Common myeloid progenitor, CD34-positive (primary cell): ENCODE measurements at regions not wholly inside any gene's neighbourhood (a gene's known extent, or its start where the extent isn't known, plus 50 kb on each side); places are given as distances from the start of the nearest gene placed in this dataset.

Source experiments
- CTCF ChIA-PET: fragments of 350-600 bp; sonication (Branson Sonifier 250); formaldehyde crosslinking; loops from one replicate; lab custom pipeline; 2021; ENCODE audit warnings: antibody characterized with exemption; lab: Charles Lee
- POLR2A ChIA-PET: fragments of 350-600 bp; sonication (Branson Sonifier 250); formaldehyde crosslinking; loops from one replicate; lab custom pipeline; 2021; ENCODE audit warnings: antibody characterized with exemption; lab: Charles Lee
- DNase-seq, 3 donors: peaks; one replicate each; pipeline versions ENCODE4 v3.0.0 to v3.0.0-alpha.2; 2013
- H3K27ac ChIP-seq, 2 experiments: 1 replicate in 1 of 2; 2 replicates in 1 of 2; pipeline ENCODE4 v1.7.0; 2013; ENCODE audit warnings: inconsistent platforms in 2 of 2, low read length in 2 of 2, mild to moderate bottlenecking in 2 of 2, low read depth in 1 of 2, moderate library complexity in 1 of 2; ENCODE audit not compliant: severe bottlenecking in 2 of 2, insufficient read depth in 1 of 2, poor library complexity in 1 of 2
- H3K27me3 ChIP-seq, 5 experiments: replicated peaks in 2 of 5; 1 replicate in 3 of 5; 2 replicates in 2 of 5; pipeline versions ENCODE4 v1.6.1 to v1.7.0; 2013; ENCODE audit warnings: low read length in 4 of 5, mild to moderate bottlenecking in 2 of 5, moderate library complexity in 2 of 5, inconsistent platforms in 1 of 5; ENCODE audit not compliant: insufficient read depth in 5 of 5, control insufficient read depth in 4 of 5
- H3K36me3 ChIP-seq, 4 experiments: 1 replicate in 2 of 4; 2 replicates in 2 of 4; pipeline versions ENCODE4 v1.6.1 to v1.7.0; 2013; ENCODE audit warnings: low read length in 3 of 4, control low read depth in 1 of 4, mild to moderate bottlenecking in 1 of 4; ENCODE audit not compliant: control insufficient read depth in 4 of 4, insufficient read depth in 4 of 4
- H3K4me1 ChIP-seq, 4 experiments: 1 replicate in 3 of 4; 2 replicates in 1 of 4; pipeline versions ENCODE4 v1.6.1 to v1.7.1; 2013; ENCODE audit warnings: low read length in 3 of 4, mild to moderate bottlenecking in 3 of 4, control low read depth in 1 of 4, inconsistent platforms in 1 of 4, moderate library complexity in 1 of 4; ENCODE audit not compliant: control insufficient read depth in 4 of 4, insufficient read depth in 4 of 4; ENCODE audit errors: control extremely low read depth in 1 of 4
- H3K4me3 ChIP-seq, 7 experiments: 1 replicate in 4 of 7; 2 replicates in 3 of 7; pipeline versions ENCODE4 v1.5.1 to v1.7.0; 2013; ENCODE audit warnings: mild to moderate bottlenecking in 7 of 7, low read length in 6 of 7, moderate library complexity in 6 of 7, inconsistent platforms in 2 of 7, low read depth in 2 of 7, control low read depth in 1 of 7; ENCODE audit not compliant: insufficient read depth in 4 of 7, control insufficient read depth in 1 of 7; ENCODE audit errors: extremely low read depth in 1 of 7
- H3K9me3 ChIP-seq, 5 experiments: 1 replicate in 4 of 5; 2 replicates in 1 of 5; pipeline versions ENCODE4 v1.6.1 to v1.7.1; 2013; ENCODE audit warnings: low read length in 4 of 5, mild to moderate bottlenecking in 2 of 5, inconsistent platforms in 1 of 5, low read depth in 1 of 5, moderate library complexity in 1 of 5; ENCODE audit not compliant: control insufficient read depth in 4 of 5, insufficient read depth in 2 of 5; ENCODE audit errors: control extremely low read depth in 1 of 5
- WGBS: methylation state at CpG from one replicate; pipeline ENCODE4 v1.1.5; 2013; ENCODE audit not compliant: insufficient coverage; 5-methylcytosine and 5-hydroxymethylcytosine counted together

GRCh38 chr6:139868576-139868975, 494.1 kb upstream of the CITED2 start:
- H3K4me1 ChIP-seq = peaks cover 0 to 8% (median 6%) of the 10 kb centered on the region in 4 experiments
- H3K27ac ChIP-seq = no peak overlapping the region
- H3K27me3 ChIP-seq = no peaks in the 10 kb centered on the region
- no peak for DNase-seq
- no peak overlapping the region for H3K4me3 ChIP-seq
- H3K9me3 ChIP-seq = no peaks in the 10 kb centered on the region
- H3K36me3 ChIP-seq = no peaks in the 10 kb centered on the region
- POLR2A ChIA-PET = no interaction called here
- CTCF ChIA-PET = interaction anchor here (1.4 kb wide), 1 partner anchor 18 kb away, joined by 3 read pairs; no protein-coding TSS in a partner anchor
- WGBS = no CpG with 5 or more reads among the region's 2 CpGs

- Histone ChIP-seq H3K4me3 (no peak overlapping the region), H3K9me3 (no peaks in the 10 kb centered on the region), H3K27me3 (no peaks in the 10 kb centered on the region), H3K27ac (no peak overlapping the region), H3K36me3 (no peaks in the 10 kb centered on the region), H3K4me1 (no peaks in the 10 kb centered on the region)
- WGBS = 100% methylated on average over 1 of the region's 1 CpG
- no peak for DNase-seq
- ChIA-PET POLR2A (no interaction called here), CTCF (no interaction called here)
Measured at GRCh38 chr6:139863964-139864363, 489.5 kb upstream of the CITED2 start.

GRCh38 chr6:139863346-139863745, 488.9 kb upstream of the CITED2 start:
- ChIA-PET POLR2A (no interaction called here), CTCF (no interaction called here)
- Histone ChIP-seq H3K36me3 (no peaks in the 10 kb centered on the region), H3K4me3 (no peak overlapping the region), H3K27me3 (no peaks in the 10 kb centered on the region), H3K4me1 (no peaks in the 10 kb centered on the region), H3K27ac (no peak overlapping the region), H3K9me3 (no peaks in the 10 kb centered on the region)
- WGBS = no CpG with 5 or more reads among the region's 1 CpG
- no peak for DNase-seq

DNA sequence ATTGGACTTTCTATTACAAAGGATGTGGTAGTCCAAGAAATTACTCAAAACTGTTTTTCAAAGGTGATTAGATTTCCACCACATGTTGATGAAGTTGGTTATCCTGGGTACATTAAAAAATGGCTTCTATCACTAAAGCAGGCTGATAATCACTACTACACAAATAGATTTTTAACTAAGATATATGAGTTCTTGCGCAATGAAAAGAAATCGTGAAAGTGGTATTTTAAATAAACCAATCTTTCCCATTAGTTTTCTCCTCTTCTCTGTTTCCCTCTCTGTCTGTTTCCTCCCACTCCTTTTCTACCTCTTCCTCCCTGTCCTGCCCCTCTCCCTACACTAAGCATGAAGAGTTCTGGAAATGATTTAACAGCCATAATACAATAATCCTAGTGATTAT, 487.9 kb upstream of the CITED2 start:
- Histone ChIP-seq H3K27ac (no peak overlapping the region), H3K4me3 (no peak overlapping the region), H3K4me1 (no peaks in the 10 kb centered on the region), H3K27me3 (no peaks in the 10 kb centered on the region), H3K9me3 (no peaks in the 10 kb centered on the region), H3K36me3 (no peaks in the 10 kb centered on the region)
- no peak for DNase-seq
- WGBS = no CpG with 5 or more reads among the region's 2 CpGs
- ChIA-PET POLR2A (no interaction called here), CTCF (no interaction called here)

- H3K36me3 ChIP-seq = no peaks in the 10 kb centered on the region
- no peak overlapping the region for H3K27ac ChIP-seq
- no peak for DNase-seq
- no peak overlapping the region for H3K4me3 ChIP-seq
- H3K27me3 ChIP-seq = no peaks in the 10 kb centered on the region
- CTCF ChIA-PET = no interaction called here
- POLR2A ChIA-PET = no interaction called here
- H3K4me1 ChIP-seq = peaks cover 0 to 3% (median 1%) of the 10 kb centered on the region in 4 experiments
- 100% methylated on average over 4 of the region's 4 CpGs for WGBS
- H3K9me3 ChIP-seq = no peaks in the 10 kb centered on the region
Measured at GRCh38 chr6:139860203-139860602, 485.8 kb upstream of the CITED2 start.

DNA sequence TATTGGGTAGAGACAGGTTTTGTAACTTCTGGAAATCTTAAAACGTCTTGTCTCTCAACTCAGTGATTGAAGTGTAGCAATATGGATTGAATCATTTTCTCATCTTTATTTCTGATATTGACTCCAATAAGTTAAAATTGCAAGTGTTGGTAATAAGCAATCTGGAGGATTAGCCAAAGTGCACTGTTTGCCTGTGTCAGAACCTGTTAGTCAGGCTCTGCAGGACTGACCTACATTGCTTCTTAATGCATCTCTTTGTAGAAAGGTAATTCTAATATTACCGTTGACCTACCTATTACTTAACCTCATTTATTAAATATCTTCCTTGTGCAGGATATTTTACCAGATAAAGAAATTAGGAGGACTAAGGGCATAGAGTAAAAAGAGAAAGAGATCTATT, 484.0 kb upstream of the CITED2 start:
- no peak for DNase-seq
- Histone ChIP-seq H3K9me3 (no peaks in the 10 kb centered on the region), H3K4me1 (peaks cover 0 to 3% (median 1%) of the 10 kb centered on the region in 4 experiments), H3K4me3 (no peak overlapping the region), H3K27me3 (no peaks in the 10 kb centered on the region), H3K27ac (no peak overlapping the region), H3K36me3 (no peaks in the 10 kb centered on the region)
- ChIA-PET CTCF (no interaction called here), POLR2A (no interaction called here)
- WGBS = no CpG with 5 or more reads among the region's 2 CpGs

- no peaks in the 10 kb centered on the region for H3K27me3 ChIP-seq
- no peaks in the 10 kb centered on the region for H3K9me3 ChIP-seq
- no CpG with 5 or more reads among the region's 2 CpGs for WGBS
- no peaks in the 10 kb centered on the region for H3K36me3 ChIP-seq
- no peak overlapping the region for H3K4me3 ChIP-seq
- peaks cover 0 to 3% (median 1%) of the 10 kb centered on the region in 4 experiments for H3K4me1 ChIP-seq
- H3K27ac ChIP-seq = no peak overlapping the region
- DNase-seq = no peak
- POLR2A ChIA-PET = no interaction called here
- CTCF ChIA-PET = no interaction called here
Measured at GRCh38 chr6:139857143-139857542, 482.7 kb upstream of the CITED2 start.
